ENCODE measurements at regions not wholly inside any gene's neighbourhood (a gene's known extent, or its start where the extent isn't known, plus 50 kb on each side); places are given as distances from the start of the nearest gene placed in this dataset.

GRCh38 chr1:239601108-239601507, 214.7 kb downstream of the CHRM3 start:
- TF ChIP-seq EZH2phosphoT487 (IDR thresholded peaks at IDR 0.05; ENCODE audit: borderline replicate concordance, low read length) (no peak), EZH2 (IDR thresholded peaks at IDR 0.05; ENCODE audit: low read length, unreplicated experiment) (no peak), CTCF (conservative IDR thresholded peaks at IDR 0.05; ENCODE audit: low read depth, low read length) (no peak)
- H3K9me2 ChIP-seq (replicated peaks; ENCODE audit: low read length), result no peaks in the 10 kb centered on the region
- ATAC-seq (peak; percentile 86), DNase-seq (peak; percentile 81)
- ChIA-PET CTCF (interaction anchor here (0.6 to 0.8 kb wide), 2 partner anchors 297 to 404 kb away, joined by 4 to 6 read pairs; no protein-coding TSS in a partner anchor), POLR2A (ENCODE audit: unreplicated experiment) (no interaction called here)
- H3K36me3 ChIP-seq (ENCODE audit: low read depth, low read length), result no peaks in the 10 kb centered on the region
- H3F3A ChIP-seq (ENCODE audit: low read length, unreplicated experiment), result no peaks in the 10 kb centered on the region
- peak overlapping the region; percentile 20; the same call in 1 of the 2 replicates for H3K4me2 ChIP-seq (ENCODE audit: low read length)
- no TSS peak for BruUV-seq (replicated peaks)
- H4K20me1 ChIP-seq (ENCODE audit: low read length), result no peaks in the 10 kb centered on the region
- H3K79me2 ChIP-seq (ENCODE audit: low read length), result no peaks in the 10 kb centered on the region
- no peak overlapping the region for H3K4me3 ChIP-seq (ENCODE audit: low read length)
- intact Hi-C loops (cut with micrococcal nuclease), result loop anchor here (2.0 to 5.0 kb wide), 7 partner anchors 44 to 559 kb away; no protein-coding TSS in a partner anchor
- H3K27me3 ChIP-seq (ENCODE audit: low read length), result no peaks in the 10 kb centered on the region
- peak overlapping the region; percentile 68 for H3K27ac ChIP-seq (ENCODE audit: low read length)
- peaks cover 35% of the 10 kb centered on the region for H3K4me1 ChIP-seq (ENCODE audit: insufficient read depth, low read length)
- no peak overlapping the region for H2AFZ ChIP-seq (ENCODE audit: low read length)
- H3K9me3 ChIP-seq (ENCODE audit: low read length), result no peaks in the 10 kb centered on the region
- H3K9ac ChIP-seq (ENCODE audit: low read length), result peak overlapping the region; percentile 10; the same call in 1 of the 2 replicates

GRCh38 chr1:239603530-239603929, 217.2 kb downstream of the CHRM3 start:
- H3K9me2 ChIP-seq (replicated peaks; ENCODE audit: low read length), result no peaks in the 10 kb centered on the region
- H3K9ac ChIP-seq (ENCODE audit: low read length), result 0 out of 2 replicates have a peak overlapping the region, but pooled peaks have one; percentile 2
- H3K36me3 ChIP-seq (ENCODE audit: low read depth, low read length), result no peaks in the 10 kb centered on the region
- intact Hi-C loops (cut with micrococcal nuclease), result loop anchor here (1.0 to 5.0 kb wide), 6 partner anchors 46 to 561 kb away; no protein-coding TSS in a partner anchor
- H4K20me1 ChIP-seq (ENCODE audit: low read length), result no peaks in the 10 kb centered on the region
- no peaks in the 10 kb centered on the region for H3K9me3 ChIP-seq (ENCODE audit: low read length)
- H2AFZ ChIP-seq (ENCODE audit: low read length), result no peak overlapping the region
- DNase-seq, result peak; percentile 68
- TF ChIP-seq EZH2 (IDR thresholded peaks at IDR 0.05; ENCODE audit: low read length, unreplicated experiment) (no peak), CTCF (conservative IDR thresholded peaks at IDR 0.05; ENCODE audit: low read depth, low read length) (no peak), EZH2phosphoT487 (IDR thresholded peaks at IDR 0.05; ENCODE audit: borderline replicate concordance, low read length) (no peak)
- no TSS peak for BruUV-seq (replicated peaks)
- H3K4me3 ChIP-seq (ENCODE audit: low read length), result no peak overlapping the region
- peak; percentile 53 for ATAC-seq
- ChIA-PET POLR2A (ENCODE audit: unreplicated experiment) (no interaction called here), CTCF (no interaction called here)
- peak overlapping the region; percentile 41 for H3K4me2 ChIP-seq (ENCODE audit: low read length)
- peaks cover 51% of the 10 kb centered on the region for H3K4me1 ChIP-seq (ENCODE audit: insufficient read depth, low read length)
- peak overlapping the region; percentile 45 for H3K27ac ChIP-seq (ENCODE audit: low read length)
- H3F3A ChIP-seq (ENCODE audit: low read length, unreplicated experiment), result no peaks in the 10 kb centered on the region
- no peaks in the 10 kb centered on the region for H3K79me2 ChIP-seq (ENCODE audit: low read length)
- H3K27me3 ChIP-seq (ENCODE audit: low read length), result no peaks in the 10 kb centered on the region

GRCh38 chr1:239606850-239607400, 220.6 kb downstream of the CHRM3 start:
- TF ChIP-seq CTCF (conservative IDR thresholded peaks at IDR 0.05; ENCODE audit: low read depth, low read length), result no peak
- TF ChIP-seq EZH2phosphoT487 (IDR thresholded peaks at IDR 0.05; ENCODE audit: borderline replicate concordance, low read length), result no peak
- TF ChIP-seq EZH2 (IDR thresholded peaks at IDR 0.05; ENCODE audit: low read length, unreplicated experiment), result no peak
- Histone ChIP-seq H3K27ac (ENCODE audit: low read length) (no peak overlapping the region), H3K36me3 (ENCODE audit: low read depth, low read length) (no peaks in the 10 kb centered on the region), H3K9ac (ENCODE audit: low read length) (no peak overlapping the region), H4K20me1 (ENCODE audit: low read length) (no peaks in the 10 kb centered on the region), H3K9me3 (ENCODE audit: low read length) (no peaks in the 10 kb centered on the region), H2AFZ (ENCODE audit: low read length) (no peak overlapping the region), H3K4me3 (ENCODE audit: low read length) (no peak overlapping the region), H3F3A (ENCODE audit: low read length, unreplicated experiment) (no peaks in the 10 kb centered on the region), H3K4me1 (ENCODE audit: insufficient read depth, low read length) (peaks cover 35% of the 10 kb centered on the region), H3K79me2 (ENCODE audit: low read length) (no peaks in the 10 kb centered on the region), H3K9me2 (replicated peaks; ENCODE audit: low read length) (no peaks in the 10 kb centered on the region), H3K27me3 (ENCODE audit: low read length) (no peaks in the 10 kb centered on the region), H3K4me2 (ENCODE audit: low read length) (no peak overlapping the region)
- CTCF ChIA-PET, result no interaction called here
- BruUV-seq (replicated peaks), result no TSS peak
- POLR2A ChIA-PET (ENCODE audit: unreplicated experiment), result no interaction called here
- DNase-seq (peak; percentile 54), ATAC-seq (peak; percentile 65)
- intact Hi-C loops (cut with micrococcal nuclease), result no loop called here

Data from PC-3 (cell line).